Neutrophil (primary cell): ENCODE measurements at regions not wholly inside any gene's neighbourhood (a gene's known extent, or its start where the extent isn't known, plus 50 kb on each side); places are given as distances from the start of the nearest gene placed in this dataset.

Experiments used
- H3K27ac ChIP-seq: fragments of 200-600 bp; sonication (generic); 2 replicates; pipeline ENCODE4 v1.5.1; 2016; ENCODE audit warnings: mild to moderate bottlenecking, moderate library complexity
- H3K27me3 ChIP-seq: fragments of 200-600 bp; sonication (generic); 2 replicates; pipeline ENCODE4 v1.6.0; 2016; ENCODE audit warnings: mild to moderate bottlenecking
- H3K36me3 ChIP-seq: fragments of 200-600 bp; sonication (generic); 2 replicates; pipeline ENCODE4 v1.5.1; 2017
- H3K4me1 ChIP-seq, 2 experiments: fragments of 200-600 bp in 1 of 2; sonication (generic) in 1 of 2; 1 replicate in 1 of 2; 2 replicates in 1 of 2; pipeline versions ENCODE4 v1.5.1 to v1.6.1; 2013 to 2016; ENCODE audit warnings: low read depth in 1 of 2, low read length in 1 of 2, mild to moderate bottlenecking in 1 of 2, moderate library complexity in 1 of 2; ENCODE audit not compliant: control insufficient read depth in 1 of 2, insufficient read depth in 1 of 2
- H3K4me3 ChIP-seq, 2 experiments: fragments of 200-600 bp in 1 of 2; sonication (generic) in 1 of 2; 1 replicate in 1 of 2; 2 replicates in 1 of 2; pipeline ENCODE4 v1.5.1; 2013 to 2016; ENCODE audit warnings: low read depth in 1 of 2, low read length in 1 of 2, mild to moderate bottlenecking in 1 of 2, moderate library complexity in 1 of 2
- H3K9me3 ChIP-seq: fragments of 200-600 bp; sonication (generic); 2 replicates; pipeline ENCODE4 v1.5.1; 2016
- TF ChIP-seq, protein P1 (sequence below): fragments of 200-600 bp; sonication (generic); IDR thresholded peaks from 2 replicates; pipeline ENCODE4 v1.5.1; 2016; ENCODE audit warnings: antibody characterized with exemption

GRCh38 chr9:80046481-80046880, 474.7 kb downstream of the TLE4 start:
- H3K27me3 ChIP-seq: no peaks in the 10 kb centered on the region
- no peak overlapping the region for H3K27ac ChIP-seq
- no peaks in the 10 kb centered on the region for H3K4me1 ChIP-seq
- H3K9me3 ChIP-seq: no peaks in the 10 kb centered on the region
- H3K4me3 ChIP-seq: no peak overlapping the region
- H3K36me3 ChIP-seq: no peaks in the 10 kb centered on the region
- TF ChIP-seq, protein P1, sequence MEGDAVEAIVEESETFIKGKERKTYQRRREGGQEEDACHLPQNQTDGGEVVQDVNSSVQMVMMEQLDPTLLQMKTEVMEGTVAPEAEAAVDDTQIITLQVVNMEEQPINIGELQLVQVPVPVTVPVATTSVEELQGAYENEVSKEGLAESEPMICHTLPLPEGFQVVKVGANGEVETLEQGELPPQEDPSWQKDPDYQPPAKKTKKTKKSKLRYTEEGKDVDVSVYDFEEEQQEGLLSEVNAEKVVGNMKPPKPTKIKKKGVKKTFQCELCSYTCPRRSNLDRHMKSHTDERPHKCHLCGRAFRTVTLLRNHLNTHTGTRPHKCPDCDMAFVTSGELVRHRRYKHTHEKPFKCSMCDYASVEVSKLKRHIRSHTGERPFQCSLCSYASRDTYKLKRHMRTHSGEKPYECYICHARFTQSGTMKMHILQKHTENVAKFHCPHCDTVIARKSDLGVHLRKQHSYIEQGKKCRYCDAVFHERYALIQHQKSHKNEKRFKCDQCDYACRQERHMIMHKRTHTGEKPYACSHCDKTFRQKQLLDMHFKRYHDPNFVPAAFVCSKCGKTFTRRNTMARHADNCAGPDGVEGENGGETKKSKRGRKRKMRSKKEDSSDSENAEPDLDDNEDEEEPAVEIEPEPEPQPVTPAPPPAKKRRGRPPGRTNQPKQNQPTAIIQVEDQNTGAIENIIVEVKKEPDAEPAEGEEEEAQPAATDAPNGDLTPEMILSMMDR: no peak

DNA sequence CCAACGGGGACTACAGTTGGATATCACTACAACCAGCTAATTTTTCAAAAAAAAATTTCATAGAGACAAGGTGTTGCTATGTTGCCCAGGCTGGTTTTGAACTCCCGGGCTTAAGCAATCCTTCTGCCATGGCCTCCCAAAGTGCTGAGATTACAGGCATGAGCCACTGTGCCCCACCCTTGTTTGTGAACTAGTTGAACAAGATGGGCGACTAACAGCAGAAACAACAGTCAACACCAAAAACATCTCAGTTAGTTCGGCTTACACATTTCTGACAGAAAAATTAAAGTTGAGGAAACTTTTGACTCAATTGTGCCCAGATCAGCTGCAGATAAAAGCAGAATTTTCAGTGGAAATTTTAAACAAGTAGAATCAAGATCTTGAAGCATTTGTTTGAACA, 470.1 kb downstream of the TLE4 start:
- TF ChIP-seq, protein P1: no peak
- H3K9me3 ChIP-seq: no peaks in the 10 kb centered on the region
- no peaks in the 10 kb centered on the region for H3K4me1 ChIP-seq
- no peaks in the 10 kb centered on the region for H3K36me3 ChIP-seq
- no peak overlapping the region for H3K27ac ChIP-seq
- no peak overlapping the region for H3K4me3 ChIP-seq
- H3K27me3 ChIP-seq: no peaks in the 10 kb centered on the region

GRCh38 chr9:80040457-80040856, 468.7 kb downstream of the TLE4 start:
- H3K4me3 ChIP-seq: no peak overlapping the region
- H3K9me3 ChIP-seq: no peaks in the 10 kb centered on the region
- H3K4me1 ChIP-seq: no peaks in the 10 kb centered on the region
- TF ChIP-seq, protein P1: no peak
- no peaks in the 10 kb centered on the region for H3K27me3 ChIP-seq
- no peak overlapping the region for H3K27ac ChIP-seq
- no peaks in the 10 kb centered on the region for H3K36me3 ChIP-seq

GRCh38 chr9:80030801-80031200, 459.0 kb downstream of the TLE4 start:
- no peak overlapping the region for H3K27ac ChIP-seq
- H3K4me1 ChIP-seq: no peaks in the 10 kb centered on the region

GRCh38 chr9:80028501-80028900, 456.7 kb downstream of the TLE4 start:
- Histone ChIP-seq H3K27me3 (no peaks in the 10 kb centered on the region), H3K36me3 (no peaks in the 10 kb centered on the region), H3K4me1 (no peaks in the 10 kb centered on the region), H3K27ac (no peak overlapping the region), H3K9me3 (no peaks in the 10 kb centered on the region), H3K4me3 (no peak overlapping the region)
- TF ChIP-seq, protein P1: no peak

More at GRCh38 chr9:80030801-80031200, 459.0 kb downstream of the TLE4 start:
- Histone ChIP-seq H3K9me3 (no peaks in the 10 kb centered on the region), H3K4me3 (no peak overlapping the region), H3K36me3 (no peaks in the 10 kb centered on the region), H3K27me3 (no peaks in the 10 kb centered on the region)
- TF ChIP-seq, protein P1: no peak
